ENCODE measurements at regions not wholly inside any gene's neighbourhood (a gene's known extent, or its start where the extent isn't known, plus 50 kb on each side); places are given as distances from the start of the nearest gene placed in this dataset.

DNA sequence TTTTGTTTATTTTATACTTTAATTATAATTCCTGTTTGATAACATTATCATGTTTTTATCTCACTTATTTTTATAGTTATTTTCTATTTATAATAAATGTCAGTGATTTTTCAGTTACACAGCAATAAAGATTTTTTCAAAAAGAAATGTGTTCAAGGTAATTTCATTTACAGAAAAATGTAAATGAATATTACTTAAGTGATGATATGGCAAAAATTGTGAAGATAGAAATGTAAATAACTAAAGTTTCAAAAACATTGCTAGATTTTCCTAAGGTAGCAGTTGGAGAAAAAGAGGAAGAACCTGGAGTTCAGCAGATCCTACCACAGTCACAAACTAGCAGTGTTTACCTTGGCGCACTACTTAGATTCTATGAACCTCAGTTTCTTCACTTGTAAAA lies 202.6 kb downstream of the RFPL4B start:
- 98 to 100% methylated on average over 1 of the region's 1 CpG for WGBS, 2 donors
- no peak for ATAC-seq
- no peak overlapping the region for H3K27ac ChIP-seq
- H3K4me1 ChIP-seq: no peaks in the 10 kb centered on the region
- no peak overlapping the region for H3K4me3 ChIP-seq
- intact Hi-C loops (cut with DNase I): no loop called here
- TF ChIP-seq CTCF (IDR thresholded peaks at IDR 0.05): no peak
- no peak for DNase-seq
- no peaks in the 10 kb centered on the region for H3K36me3 ChIP-seq
- H3K27me3 ChIP-seq: no peaks in the 10 kb centered on the region
- H3K9me3 ChIP-seq: peaks cover 0 to 15% (median 0%) of the 10 kb centered on the region in 11 donors

DNA sequence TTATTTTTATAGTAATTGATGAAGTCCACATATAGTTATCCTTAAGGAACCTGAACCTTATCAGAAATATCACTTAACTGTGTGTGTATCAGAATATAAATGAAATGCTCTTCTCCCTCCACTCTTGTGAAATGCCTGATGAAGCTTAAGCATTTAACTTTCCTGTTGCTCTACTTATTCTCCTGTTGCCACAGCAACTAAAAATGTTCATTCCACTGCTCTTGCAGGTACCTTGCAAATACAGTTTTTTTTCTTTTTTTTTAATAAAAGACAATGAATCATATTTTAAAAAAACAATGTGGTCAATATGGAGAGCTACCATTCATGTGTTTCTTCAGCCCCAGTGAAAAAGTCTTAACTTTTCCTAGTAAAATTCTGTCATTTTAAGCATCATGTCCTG lies 210.3 kb downstream of the RFPL4B start:
- Histone ChIP-seq H3K36me3 (no peaks in the 10 kb centered on the region), H3K4me3 (no peak overlapping the region), H3K4me1 (peaks cover 0 to 5% (median 0%) of the 10 kb centered on the region in 9 donors), H3K9me3 (peaks cover 0 to 18% (median 0%) of the 10 kb centered on the region in 11 donors), H3K27ac (no peak overlapping the region), H3K27me3 (no peaks in the 10 kb centered on the region)
- intact Hi-C loops (cut with DNase I): loop anchor here in 1 of 10 donors (2.0 kb wide), 1 partner anchor 35 kb away; no protein-coding TSS in a partner anchor
- no peak for DNase-seq
- TF ChIP-seq CTCF (IDR thresholded peaks at IDR 0.05): no peak
- no peak for ATAC-seq

GRCh38 chr6:112557961-112558360 lies 210.8 kb downstream of the RFPL4B start:
- intact Hi-C loops (cut with DNase I): loop anchor here in 1 of 10 donors (2.0 kb wide), 1 partner anchor 35 kb away; no protein-coding TSS in a partner anchor
- Histone ChIP-seq H3K9me3 (peaks cover 0 to 18% (median 0%) of the 10 kb centered on the region in 11 donors), H3K27me3 (no peaks in the 10 kb centered on the region), H3K36me3 (no peaks in the 10 kb centered on the region), H3K4me1 (peaks cover 0 to 10% (median 4%) of the 10 kb centered on the region in 9 donors), H3K27ac (no peak overlapping the region), H3K4me3 (no peak overlapping the region)
- no peak for DNase-seq
- TF ChIP-seq CTCF (IDR thresholded peaks at IDR 0.05): no peak
- no peak for ATAC-seq

DNA sequence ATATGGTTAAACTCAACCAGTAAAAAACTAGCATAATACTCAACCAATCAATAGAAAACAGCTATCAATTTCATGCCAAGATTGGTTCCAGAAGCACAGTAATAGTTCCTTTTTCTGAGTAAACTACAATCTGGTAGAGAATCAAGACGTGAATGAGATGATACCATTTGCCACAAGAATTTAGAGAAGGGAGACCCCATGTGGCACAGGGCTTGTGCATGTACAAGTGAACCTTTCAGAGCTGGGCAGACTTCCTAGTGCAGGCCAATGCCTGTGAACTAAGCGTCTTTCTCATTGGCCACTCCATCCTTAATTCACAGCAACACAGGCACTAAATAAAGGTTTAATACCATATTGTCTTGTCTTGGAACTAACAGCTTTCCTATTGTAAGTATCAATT lies 213.5 kb downstream of the RFPL4B start:
- TF ChIP-seq CTCF (IDR thresholded peaks at IDR 0.05): no peak
- intact Hi-C loops (cut with DNase I): no loop called here
- no peak overlapping the region for H3K27ac ChIP-seq
- WGBS, 2 donors: 82 to 83% methylated on average over 2 of the region's 2 CpGs
- H3K4me3 ChIP-seq: no peak overlapping the region
- peaks cover 0 to 18% (median 7%) of the 10 kb centered on the region in 9 donors for H3K4me1 ChIP-seq
- H3K27me3 ChIP-seq: no peaks in the 10 kb centered on the region
- H3K9me3 ChIP-seq: peaks cover 0 to under 1% (median 0%) of the 10 kb centered on the region in 11 donors
- no peak for DNase-seq
- ATAC-seq: no peak
- H3K36me3 ChIP-seq: no peaks in the 10 kb centered on the region
